LHCN-M2 (cell line): ENCODE measurements at regions not wholly inside any gene's neighbourhood (a gene's known extent, or its start where the extent isn't known, plus 50 kb on each side); places are given as distances from the start of the nearest gene placed in this dataset.

Experiments
- DNase-seq: peaks from one replicate; pipeline ENCODE4 v3.0.0-alpha.2; 2012; ENCODE audit warnings: low read depth

- no peak for DNase-seq
These were observed 67.2 kb upstream of the SHISA3 start for GRCh38 chr4:42330002-42330592.

DNA sequence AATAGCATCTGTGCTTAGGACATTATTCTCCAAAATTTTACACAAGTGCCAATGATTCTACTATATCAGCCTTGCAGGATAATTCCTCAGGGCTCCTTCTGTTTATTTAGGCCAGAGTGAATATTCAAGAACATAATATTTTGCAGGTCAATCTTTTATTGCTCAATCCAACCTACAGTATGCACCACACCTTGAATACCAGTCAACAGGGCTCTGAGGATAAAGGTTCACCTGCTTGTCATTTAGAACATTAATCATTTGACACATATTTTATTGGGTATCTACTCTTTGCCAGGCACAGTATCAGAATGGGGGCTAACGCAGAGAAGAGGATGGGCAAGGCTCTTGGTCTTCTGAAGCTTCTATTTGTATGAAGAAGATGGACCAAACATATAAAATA is 66.2 kb upstream of the SHISA3 start:
- DNase-seq, result no peak

GRCh38 chr4:42331914-42332368 is 65.3 kb upstream of the SHISA3 start:
- DNase-seq, result no peak

DNA sequence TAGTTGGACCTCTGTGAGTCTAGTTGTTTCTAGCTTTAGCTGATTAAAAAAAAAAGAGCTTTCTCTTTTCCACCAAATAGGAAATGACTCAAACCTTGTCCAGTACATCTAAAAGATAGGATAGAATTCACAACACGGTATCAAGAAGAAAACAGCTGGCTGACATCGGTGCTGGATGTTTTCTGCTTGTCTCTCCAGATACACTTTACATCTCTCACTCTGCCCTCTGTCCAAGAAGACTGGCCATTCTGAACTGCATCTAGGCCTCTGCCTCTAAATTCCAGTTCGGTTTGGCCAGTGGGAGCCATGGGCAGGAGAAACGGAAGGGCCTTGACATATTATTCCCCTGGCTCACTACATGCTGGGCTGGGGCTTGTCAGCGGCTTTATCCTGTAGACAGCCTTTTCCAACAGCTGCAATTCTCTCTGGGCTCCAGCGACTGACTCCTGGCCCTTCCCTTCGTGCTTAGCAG is 57.3 kb upstream of the SHISA3 start:
- DNase-seq, result no peak

DNA sequence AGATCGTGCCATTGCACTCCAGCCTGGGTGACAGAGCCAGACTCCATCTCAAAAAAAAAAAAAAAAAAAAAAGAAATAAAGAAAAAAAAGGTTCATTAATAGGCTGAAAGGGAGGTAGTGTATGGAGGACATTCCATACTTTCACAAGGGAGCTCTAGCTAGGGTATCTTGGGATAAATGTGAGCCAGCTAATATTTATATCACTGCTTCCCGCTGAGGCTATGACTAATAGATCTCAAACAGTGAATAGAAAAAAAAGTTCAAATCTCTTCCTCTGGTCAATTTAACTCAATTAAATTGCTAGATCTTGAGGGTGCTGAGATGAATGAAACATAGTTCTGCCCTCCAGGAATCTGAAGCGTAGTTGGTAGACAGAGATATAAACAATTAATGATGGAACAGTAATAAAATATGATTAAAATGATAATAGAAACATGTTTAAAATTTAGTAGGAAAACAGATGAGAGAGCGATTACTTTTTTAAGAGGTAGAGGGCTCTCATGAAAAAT is 55.7 kb upstream of the SHISA3 start:
- no peak for DNase-seq

GRCh38 chr4:42342459-42342858 is 54.8 kb upstream of the SHISA3 start:
- DNase-seq, result no peak

GRCh38 chr4:42344309-42344708 is 53.0 kb upstream of the SHISA3 start:
- no peak for DNase-seq

GRCh38 chr4:42344749-42345148 is 52.5 kb upstream of the SHISA3 start:
- DNase-seq, result no peak

DNA sequence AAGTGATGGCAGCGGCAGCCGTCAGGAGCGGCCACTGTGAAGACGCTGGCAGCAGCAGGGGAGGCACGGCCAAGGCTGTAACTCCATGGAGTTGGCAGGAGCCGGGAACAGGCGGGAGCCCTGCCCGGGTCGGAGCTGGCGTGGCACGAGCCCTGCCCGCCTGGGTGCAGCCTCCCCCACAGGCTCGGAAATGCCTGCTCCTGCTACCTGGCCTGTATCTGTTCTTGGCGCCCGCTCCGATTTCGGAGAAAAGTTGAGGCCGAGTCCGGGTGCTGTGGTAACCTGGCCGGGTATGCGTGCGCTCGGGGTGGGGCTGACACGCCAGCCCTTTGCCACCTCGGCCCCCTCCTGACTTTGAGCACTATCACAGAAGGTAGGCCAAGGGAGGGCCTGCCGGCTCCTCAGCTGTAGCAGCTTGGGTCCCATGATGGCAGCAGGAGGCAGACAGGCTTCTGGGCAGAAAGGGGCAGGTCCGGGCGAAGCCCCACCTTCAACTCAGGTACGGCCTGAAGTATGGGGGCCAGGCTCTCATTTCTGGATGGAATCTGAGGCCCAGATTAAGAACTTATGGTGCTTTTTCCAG is 51.2 kb upstream of the SHISA3 start:
- no peak for DNase-seq

DNA sequence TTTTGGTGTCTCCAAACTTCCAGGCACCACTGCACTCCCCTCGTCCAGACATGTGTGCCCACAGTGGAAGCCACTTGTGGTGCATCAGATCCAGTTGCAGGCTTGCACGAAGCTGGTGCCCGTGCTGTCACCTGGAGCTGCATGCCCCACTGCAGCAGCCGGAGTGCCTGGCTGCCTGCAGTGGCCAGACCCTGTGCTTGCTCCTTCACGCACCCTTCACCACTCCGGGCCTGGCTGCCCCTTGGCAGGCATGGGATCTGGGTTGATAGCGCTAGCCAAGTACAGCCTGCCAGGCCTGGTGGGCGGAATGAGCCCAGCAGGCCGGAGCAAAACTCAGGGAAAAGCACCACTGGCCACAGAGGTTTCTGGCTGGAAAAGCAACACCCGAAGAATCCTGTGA is 50.2 kb upstream of the SHISA3 start:
- DNase-seq, result no peak
